ENCODE measurements at regions not wholly inside any gene's neighbourhood (a gene's known extent, or its start where the extent isn't known, plus 50 kb on each side); places are given as distances from the start of the nearest gene placed in this dataset.

- TF ChIP-seq CTCF (IDR thresholded peaks at IDR 0.05) = no peak
- Histone ChIP-seq H3K4me3 (no peak overlapping the region), H3K36me3 (no peaks in the 10 kb centered on the region), H3K4me1 (no peaks in the 10 kb centered on the region), H3K27ac (no peak overlapping the region), H3K27me3 (no peaks in the 10 kb centered on the region), H3K9me3 (no peaks in the 10 kb centered on the region)
- DNase-seq (ENCODE audit: low spot score) = no peak
Measured at GRCh38 chr3:72536878-72537267, 311.4 kb downstream of the SHQ1 start.

DNA sequence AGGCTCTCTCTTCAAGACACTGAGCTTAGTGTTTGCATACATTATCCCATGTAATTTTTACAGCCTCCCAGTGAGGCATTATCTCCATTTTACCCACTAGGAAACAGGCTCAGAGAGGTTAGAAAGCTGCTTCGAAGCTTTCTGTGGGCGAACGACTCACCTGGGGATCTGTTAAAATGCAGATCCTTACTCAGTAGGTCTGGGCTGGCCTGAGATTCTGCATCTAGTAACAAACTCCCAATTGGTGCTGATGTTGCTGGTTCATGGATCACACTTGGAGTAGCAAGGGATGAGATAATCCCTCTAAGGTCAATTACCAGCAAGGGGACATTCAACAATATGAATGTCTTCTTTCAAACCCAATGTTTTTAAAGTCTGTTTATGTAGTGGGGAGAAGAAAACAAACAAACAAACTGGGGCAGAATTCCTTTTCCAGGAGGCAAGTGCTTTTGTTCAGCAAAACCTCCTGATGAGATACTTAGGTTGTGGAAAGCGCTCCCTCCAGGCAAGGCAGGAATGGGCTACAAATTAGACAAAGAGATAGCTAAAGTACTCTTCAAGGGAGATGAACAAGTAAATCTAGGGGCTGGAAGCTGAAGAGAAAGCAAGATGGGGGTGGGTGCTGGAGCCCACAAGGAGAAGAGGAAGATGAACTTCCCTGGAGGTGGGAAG is 311.9 kb downstream of the SHQ1 start:
- H3K27ac ChIP-seq = no peak overlapping the region
- no peak for TF ChIP-seq CTCF (IDR thresholded peaks at IDR 0.05)
- no peaks in the 10 kb centered on the region for H3K9me3 ChIP-seq

DNA sequence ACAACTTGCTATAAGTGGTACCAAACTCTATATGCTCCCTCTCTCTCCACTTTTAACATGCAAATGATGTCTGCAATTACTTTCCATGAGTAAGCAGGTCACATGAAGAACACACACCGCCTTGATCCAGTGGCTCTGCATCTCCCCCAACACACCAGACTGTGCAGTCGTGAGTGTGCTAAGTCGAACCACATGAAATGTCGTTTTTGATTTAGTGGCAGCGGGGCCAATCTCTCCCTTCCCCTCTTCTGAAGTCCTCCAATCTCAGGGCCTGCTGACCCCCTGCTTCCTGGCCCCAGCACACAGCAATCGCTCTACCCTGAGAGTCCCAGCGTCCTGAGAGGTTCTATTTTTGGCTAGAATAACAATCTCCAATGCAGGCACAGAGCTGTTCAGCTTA is 312.5 kb downstream of the SHQ1 start:
- Histone ChIP-seq H3K27ac (no peak overlapping the region), H3K9me3 (no peaks in the 10 kb centered on the region), H3K27me3 (no peaks in the 10 kb centered on the region), H3K36me3 (no peaks in the 10 kb centered on the region), H3K4me1 (no peaks in the 10 kb centered on the region), H3K4me3 (no peak overlapping the region)
- DNase-seq (ENCODE audit: low spot score) = no peak
- no peak for TF ChIP-seq CTCF (IDR thresholded peaks at IDR 0.05)

More for the DNA sequence above, 311.9 kb downstream of the SHQ1 start:
- no peak for DNase-seq (ENCODE audit: low spot score)
- Histone ChIP-seq H3K4me1 (no peaks in the 10 kb centered on the region), H3K27me3 (no peaks in the 10 kb centered on the region), H3K4me3 (no peak overlapping the region), H3K36me3 (no peaks in the 10 kb centered on the region)

GRCh38 chr3:72533591-72534473 is 314.4 kb downstream of the SHQ1 start:
- H3K27ac ChIP-seq = no peak overlapping the region
- H3K4me1 ChIP-seq = no peaks in the 10 kb centered on the region
- no peaks in the 10 kb centered on the region for H3K27me3 ChIP-seq
- DNase-seq (ENCODE audit: low spot score) = no peak
- TF ChIP-seq CTCF (IDR thresholded peaks at IDR 0.05) = no peak
- no peak overlapping the region for H3K4me3 ChIP-seq
- H3K36me3 ChIP-seq = no peaks in the 10 kb centered on the region
- no peaks in the 10 kb centered on the region for H3K9me3 ChIP-seq

DNA sequence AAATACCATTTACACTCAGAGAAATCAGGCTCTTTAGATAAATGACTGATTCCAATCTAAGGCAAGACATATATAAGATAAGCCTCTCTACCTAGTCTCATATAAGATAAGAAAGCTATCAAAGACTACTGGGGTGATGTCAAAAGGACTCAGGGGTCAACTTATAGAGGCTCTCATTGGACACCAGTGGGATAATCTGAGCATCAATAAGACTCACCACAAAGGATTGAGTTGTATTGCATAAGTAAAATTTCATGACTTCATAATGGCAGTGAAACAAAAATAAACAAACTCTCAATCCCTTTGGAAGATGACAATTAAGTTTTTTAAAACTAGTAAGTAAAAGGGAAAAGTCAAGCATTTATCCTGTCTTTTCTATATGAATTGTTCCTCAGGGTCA is 317.8 kb downstream of the SHQ1 start:
- H3K27ac ChIP-seq = no peak overlapping the region
- no peak for TF ChIP-seq CTCF (IDR thresholded peaks at IDR 0.05)

More for the DNA sequence above, 317.8 kb downstream of the SHQ1 start:
- H3K4me3 ChIP-seq = no peak overlapping the region
- H3K9me3 ChIP-seq = no peaks in the 10 kb centered on the region
- H3K4me1 ChIP-seq = no peaks in the 10 kb centered on the region
- H3K36me3 ChIP-seq = no peaks in the 10 kb centered on the region
- DNase-seq (ENCODE audit: low spot score) = no peak
- no peaks in the 10 kb centered on the region for H3K27me3 ChIP-seq

All from right atrium auricular region (tissue), 2 donors.